Activated T-helper 1 cell treated with Interleukin-2 at 50 U/mL for 16 hours (primary cell): ENCODE measurements at regions not wholly inside any gene's neighbourhood (a gene's known extent, or its start where the extent isn't known, plus 50 kb on each side); places are given as distances from the start of the nearest gene placed in this dataset.
"Not testable (repeated sequence)": the region's sequence is repeated elsewhere in the genome, so short reads cannot be mapped to it uniquely, and the experiment has no call there.

ENCODE experiments used
- DNase-seq: peaks from one replicate; pipeline ENCODE4 v3.0.0-alpha.2; 2020; ENCODE audit warnings: low read depth

DNA sequence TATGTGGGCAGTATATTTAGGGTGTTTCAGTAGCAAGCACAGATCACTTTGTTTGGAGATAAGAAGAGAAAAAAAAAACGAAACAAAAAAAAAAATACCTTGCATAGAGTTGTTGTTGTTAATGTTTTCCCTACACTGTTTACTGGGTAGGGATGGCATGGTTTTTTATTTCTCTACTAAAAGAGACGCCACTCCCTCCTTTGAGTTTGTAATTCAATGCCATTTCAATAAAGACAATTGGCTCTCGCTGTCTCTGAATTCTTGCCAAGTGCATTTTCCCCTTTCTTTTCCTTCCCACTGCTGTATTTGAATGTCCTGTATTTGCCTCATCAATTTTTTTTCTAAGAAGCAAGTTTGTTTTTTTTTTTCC lies 213.9 kb upstream of the UBASH3B start:
- DNase-seq, result no peak

DNA sequence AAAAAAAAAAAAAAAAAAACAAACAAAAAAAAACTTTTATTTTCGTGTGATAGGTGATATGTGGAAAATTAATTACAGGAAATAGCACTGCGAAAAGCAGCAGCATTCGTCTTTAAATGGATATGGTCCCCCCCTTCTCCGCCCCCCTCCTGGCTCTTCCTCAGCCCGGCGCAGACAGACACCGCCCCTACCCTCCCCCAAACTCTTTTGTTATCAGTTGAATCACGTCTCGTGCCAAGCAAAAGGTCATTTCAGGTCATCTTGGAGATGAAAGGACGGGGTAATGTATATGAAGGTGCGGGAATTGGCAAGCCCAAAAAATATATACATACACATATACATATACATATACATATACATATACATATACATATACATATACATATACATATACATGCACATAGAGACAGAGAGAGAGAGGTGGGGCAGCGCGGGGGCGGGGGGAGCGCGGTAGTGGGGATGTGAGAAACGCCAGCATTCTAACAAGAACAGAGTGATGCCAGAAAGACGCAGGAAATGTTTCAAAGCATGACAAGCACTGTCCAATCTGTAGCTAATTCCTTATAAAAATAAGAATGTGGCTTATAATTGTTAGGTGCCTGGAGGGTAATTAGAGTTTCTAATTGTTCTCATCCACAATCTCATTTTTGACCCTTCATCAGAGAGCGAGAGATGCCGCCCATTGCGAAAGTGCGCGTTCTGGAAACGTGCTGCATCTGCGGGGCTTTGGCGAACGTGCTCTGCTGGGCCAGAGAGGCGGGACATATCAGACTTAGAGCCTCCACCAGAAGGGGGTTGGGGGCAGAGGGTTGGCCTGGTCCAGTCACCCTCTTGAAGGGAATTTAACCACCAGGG lies 214.5 kb upstream of the UBASH3B start:
- DNase-seq, result no peak

DNA sequence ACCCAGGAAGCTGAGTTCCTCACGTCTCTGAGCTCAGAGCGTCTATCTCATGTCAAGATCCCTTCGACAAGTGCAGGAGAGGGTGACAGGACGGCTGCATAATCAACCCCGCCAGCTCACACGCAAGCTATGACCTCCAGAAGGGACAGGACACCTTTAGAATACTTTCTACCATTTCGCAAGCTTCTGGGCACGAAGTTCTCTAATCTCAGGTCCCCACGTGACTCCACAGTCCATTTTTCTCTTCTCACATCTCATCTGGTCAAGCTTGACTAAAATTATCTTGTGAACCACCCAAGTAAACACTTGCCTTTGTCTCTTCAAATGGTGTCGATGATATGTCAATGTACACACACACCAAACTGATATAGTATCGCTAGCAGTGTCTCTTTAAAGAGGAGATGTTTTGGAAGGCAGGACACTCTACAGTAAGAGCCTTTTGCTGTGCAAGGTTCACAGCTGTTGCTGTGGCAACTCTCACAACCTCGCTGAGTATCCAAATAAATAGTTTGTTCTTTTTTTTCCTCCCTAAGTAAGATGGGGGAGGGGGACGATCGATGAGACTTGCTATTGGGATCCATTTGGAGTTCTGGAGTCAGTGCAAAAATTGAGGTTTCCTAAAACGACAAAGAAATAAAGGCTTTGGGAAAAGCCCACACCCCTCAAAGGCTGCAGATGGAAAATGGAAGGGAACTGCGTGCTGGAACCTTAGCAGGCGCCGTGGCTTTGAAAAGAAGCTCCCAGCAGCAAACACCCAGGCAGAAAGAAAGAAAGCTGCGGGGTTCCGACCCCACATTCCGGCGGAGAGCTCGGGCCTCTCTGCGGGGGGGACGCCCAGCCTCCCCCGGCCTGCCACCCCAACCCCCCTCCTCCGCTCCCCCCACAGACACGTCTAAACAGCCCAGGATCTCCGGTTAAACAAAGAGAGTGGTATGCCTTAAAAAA lies 215.4 kb upstream of the UBASH3B start:
- no peak for DNase-seq

DNA sequence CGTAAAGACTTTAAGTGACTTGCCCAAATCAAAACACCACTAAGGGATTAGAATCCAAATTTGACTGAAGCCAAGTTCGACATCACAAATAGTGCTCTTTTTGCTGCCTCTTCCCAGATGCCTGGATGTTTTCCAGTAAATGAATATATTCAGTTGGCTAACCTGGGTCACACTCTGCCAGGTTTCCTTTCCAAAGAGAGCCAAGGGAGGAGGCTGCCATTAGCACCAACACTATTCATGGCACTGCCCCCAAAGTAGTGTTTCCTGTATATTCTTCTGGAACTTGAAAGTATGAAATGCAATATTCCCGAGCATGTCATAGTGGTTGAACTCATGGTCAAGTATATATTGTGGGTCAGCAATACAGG lies 219.3 kb upstream of the UBASH3B start:
- DNase-seq, result no peak

DNA sequence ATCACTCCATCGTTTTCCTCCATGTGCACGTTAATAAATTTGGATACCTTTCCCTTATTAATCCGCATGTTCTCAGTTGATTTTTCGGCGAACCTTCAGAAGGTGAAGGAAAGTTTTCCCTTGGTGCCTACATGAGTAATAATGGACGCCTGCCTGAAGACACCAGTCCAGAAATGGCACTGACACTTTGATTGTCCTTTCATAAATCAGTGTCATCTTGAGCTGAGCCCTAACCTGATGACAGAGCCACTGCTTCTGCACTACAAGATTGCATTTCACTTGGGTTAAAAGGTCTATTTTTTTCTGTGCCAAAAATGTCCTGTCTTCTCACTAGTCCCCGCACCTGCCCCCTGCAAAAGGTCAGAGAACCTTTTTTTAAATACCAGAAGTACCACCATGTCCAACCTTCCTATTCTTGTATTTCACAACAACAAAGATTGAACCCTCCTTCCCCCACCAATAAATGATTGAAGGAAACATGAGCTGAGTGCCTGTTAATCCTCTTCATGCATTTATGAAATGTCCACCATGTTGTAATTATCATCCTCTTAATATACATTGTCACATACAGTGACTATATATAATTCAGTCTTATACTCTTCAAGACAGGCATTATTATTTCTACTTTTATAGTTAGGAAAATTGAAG lies 219.9 kb upstream of the UBASH3B start:
- no peak for DNase-seq

DNA sequence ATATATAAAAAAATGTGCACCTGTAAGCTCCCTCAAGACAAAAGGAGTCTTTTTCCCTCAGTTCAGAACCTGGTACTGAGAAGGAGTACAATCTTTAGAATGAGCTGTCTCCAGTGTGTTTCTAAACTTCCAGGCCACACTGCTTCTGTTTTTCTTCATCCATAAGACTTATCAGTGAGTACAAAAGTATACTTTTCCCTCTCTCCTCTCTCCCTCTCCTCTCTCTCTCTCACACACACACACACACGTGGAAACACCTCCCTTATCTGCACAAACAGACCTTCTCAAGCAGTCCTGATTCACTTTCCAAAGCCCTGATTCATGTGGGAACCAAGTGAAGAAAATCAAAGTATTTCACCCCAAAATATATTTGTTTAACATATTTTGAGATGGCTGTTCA lies 220.7 kb upstream of the UBASH3B start:
- no peak for DNase-seq

DNA sequence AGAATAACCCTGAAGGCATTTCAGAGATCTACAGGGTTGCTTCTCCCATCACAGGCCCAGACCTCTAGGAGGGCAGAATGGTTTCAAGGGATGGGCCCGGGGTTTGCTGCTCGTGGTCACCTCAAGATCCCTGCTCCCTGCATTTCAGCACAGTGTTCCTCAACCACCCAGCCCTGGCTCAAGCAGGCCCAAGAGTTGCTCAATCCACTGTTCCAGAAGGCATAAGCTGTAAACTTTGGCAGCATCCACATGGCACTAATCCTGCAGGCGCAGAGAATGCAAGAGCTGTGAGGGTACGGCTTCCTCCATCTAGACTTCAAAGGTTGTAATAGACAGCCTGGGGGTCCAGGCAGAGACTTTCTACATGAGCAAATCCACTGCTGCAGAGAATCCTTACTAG lies 225.0 kb upstream of the UBASH3B start:
- no peak for DNase-seq

DNA sequence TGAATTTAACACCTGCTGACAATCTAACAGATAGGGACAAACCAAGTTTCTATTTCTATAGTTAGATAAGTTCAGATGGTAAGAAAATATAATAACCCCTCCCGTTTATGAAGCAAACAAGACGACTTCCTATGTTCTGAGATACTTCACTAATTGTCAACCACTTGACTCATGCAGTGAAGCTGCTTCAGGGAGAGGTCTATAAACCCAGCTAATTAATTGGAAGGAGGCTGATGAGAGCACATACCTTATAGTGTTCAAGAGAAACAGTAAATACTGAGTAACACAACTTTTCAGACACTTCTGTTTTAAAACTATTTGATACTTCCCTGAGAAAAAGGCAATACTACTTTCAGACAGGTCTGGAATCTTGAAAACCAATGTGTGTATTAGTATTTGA lies 229.4 kb upstream of the UBASH3B start:
- no peak for DNase-seq

DNA sequence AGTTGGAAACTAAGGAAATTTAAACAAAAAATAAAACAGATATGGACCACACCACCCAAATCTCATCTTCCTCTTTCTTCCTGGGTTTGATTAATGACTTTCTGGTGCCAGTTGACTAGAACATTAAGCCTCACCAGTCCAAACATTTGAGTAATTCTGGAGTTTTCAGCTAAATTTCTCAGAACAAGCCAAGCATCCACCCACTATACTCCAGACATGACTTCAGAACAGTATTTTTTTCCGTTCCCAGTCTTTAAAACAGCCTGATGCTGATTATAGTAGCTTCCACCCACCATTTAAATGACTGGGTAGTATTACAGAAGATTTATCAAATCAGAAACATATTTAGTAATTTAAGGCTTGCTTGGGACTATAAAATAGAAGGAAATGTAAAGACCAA lies 230.9 kb upstream of the UBASH3B start:
- no peak for DNase-seq

DNA sequence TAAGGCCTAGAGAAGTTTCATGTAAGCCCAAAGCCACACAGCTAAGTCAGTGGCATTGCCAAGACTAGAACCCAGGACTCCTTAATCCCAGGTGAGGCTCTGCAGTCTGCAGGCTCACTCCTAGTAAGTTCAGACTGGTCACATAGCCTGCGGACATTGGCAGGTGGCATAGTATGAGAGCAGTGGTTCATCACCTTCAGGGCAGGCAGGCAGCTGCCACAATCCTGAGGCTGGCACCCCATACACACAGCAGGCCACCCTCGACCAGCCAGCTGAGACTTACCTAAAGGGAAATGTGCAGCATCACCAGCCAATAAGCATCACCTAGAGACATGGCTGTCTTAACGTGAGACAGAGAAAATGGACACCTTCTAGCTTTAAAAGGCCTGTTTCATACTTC lies 231.6 kb upstream of the UBASH3B start:
- no peak for DNase-seq

DNA sequence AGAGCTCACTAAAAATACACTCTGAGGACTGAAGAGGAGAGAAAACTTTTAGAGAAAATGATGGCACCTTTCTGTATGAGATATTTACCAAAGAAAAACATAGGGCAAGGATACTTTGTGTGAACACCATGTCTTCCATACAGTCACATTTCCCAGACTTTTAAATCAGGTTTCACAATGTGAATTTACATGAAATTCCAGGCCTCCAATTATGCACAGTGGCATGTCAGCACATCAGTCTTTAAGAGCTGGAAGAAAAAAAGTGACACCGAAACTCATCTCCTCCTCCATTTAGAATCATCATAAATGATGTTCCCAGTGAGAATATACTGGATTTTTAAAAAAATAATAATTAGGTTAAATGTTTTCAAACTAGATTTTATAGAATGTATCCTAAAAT lies 232.2 kb upstream of the UBASH3B start:
- no peak for DNase-seq

DNA sequence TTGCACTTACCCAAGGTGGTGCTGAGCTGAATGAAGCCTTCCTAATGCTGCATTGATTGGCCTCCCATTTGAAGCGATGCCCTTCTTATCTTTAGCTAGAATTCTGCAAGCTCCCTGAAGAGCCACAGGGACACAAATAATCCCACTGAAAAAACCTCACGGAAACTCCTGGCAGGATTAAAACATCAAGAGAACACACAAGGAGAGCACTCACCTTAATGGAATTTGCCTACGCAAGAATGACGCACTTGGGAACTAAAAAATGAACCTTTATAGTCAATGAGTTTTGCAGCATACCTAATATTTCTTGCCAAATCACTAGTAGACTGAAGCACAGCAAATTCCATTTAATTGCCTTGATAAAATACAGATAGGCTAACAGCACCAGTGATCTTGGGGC lies 232.8 kb upstream of the UBASH3B start:
- DNase-seq, result no peak

DNA sequence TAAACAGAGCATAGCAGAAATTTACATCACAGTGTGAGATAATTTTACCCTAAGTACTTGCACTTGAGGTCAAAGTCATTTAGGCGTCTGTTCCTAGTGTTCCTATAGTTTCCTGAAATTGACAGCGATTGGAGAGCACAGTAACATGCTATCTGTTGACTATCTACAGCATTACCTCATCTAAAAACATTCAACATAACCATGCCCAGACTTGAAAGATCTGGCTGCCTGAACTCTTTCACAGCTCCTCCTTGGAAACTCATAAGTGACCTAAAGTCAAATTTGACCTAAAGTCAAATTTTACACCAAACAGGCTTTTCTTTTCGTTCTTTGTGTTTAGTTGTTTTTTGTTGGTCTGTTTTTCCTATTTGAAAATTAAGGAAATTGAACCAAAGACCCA lies 233.8 kb upstream of the UBASH3B start:
- no peak for DNase-seq

DNA sequence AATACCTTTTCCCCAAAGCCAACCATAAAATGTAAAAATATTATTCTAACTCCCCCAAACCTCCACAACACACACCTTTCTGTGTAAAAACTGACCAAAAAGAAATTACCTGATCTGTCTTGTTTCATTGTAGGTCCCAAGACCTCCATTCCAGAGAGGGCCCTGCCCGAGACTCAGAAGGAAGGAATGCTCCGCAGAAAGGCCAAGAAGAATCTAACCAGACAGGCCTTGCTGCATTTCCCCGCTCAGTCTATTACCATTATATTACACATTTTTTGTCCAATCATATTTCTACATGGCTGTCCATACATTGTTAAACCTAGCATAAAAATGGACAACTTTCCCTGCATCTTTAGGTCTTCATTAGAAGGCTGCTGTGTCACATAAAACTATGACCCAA lies 237.5 kb upstream of the UBASH3B start:
- no peak for DNase-seq

DNA sequence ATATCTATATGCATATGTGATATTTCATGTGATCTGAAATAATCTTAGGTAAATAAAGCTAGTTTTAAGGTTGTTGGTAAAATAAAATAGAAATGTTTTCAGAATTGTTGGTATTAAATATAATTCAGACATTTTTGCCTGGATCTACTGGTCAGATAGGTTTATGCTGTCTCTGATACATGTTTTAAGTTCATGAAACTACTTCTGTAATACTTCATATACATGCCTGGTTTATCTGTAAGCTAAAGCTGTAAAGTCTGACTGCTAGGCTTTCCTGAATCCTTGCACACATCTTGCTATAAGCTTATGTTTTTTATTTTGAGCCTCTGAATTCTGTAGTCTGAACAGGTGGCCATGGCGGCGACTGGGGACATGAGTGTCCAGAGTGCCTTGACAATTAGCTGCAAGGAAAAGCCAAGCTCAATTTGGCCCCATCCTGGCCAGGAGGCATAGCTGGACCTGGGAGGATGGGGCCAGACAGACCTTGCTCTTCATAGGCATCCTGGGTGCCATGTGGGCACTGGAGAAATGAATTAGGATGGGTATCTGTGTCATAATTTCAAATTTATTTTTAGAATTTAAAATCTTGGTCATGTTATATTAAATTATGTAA lies 241.0 kb upstream of the UBASH3B start:
- DNase-seq, result no peak

DNA sequence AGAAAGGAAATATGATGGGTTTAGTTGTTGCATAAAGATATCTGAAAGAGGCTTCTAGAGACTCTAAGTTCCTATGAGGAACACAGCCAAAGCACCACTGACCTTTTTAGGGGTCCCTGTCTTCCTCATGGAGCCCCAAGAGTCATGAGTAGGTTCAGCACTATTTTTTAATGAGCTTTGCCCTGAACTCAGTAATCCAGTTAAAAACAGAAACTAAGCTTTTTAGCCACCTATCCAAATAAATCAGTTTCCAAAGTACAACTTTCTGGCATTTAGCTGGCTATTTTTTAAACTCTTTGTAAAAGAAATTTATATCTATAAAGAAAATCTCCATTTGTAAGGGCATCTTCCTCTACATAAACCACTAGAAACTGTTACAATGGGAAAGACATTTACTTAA lies 241.8 kb upstream of the UBASH3B start:
- DNase-seq, result no peak

DNA sequence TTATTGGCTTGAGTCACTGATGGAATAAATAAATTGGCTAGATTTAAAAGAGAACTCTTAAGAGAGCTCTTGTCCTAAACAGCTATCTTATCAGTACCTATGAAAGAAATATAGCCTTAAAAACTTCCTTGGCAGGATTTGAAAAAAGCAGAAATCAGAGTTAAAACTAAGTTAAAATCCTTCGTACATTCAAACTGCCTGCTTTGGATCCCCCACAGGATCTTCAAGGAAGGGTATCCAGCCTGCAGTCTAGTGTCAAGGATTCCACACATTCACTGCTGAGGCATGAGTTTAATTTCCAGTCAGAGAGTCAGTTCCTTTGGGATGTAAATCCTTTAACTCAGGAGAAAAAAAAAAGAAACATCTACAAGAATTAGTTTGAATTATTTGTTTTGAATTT lies 242.9 kb upstream of the UBASH3B start:
- no peak for DNase-seq

DNA sequence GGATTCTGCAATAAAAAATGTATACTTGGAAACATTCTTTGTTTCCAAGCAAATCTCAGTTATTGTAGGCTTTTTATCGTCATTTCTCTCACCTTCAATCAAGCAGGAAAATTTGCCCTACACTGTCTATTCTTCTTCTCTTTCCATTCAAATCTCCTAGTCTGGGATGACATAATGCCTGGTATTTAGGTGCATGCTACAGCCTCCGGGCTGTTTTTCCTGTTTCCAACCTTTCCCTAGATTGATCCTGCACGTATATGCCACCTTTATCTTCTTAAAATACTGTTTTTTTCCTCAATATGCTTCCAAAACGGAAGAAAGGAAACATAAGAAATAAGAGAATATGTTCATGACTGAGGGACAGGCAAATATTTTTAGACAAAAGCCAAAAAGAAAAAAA lies 249.1 kb upstream of the UBASH3B start:
- no peak for DNase-seq

DNA sequence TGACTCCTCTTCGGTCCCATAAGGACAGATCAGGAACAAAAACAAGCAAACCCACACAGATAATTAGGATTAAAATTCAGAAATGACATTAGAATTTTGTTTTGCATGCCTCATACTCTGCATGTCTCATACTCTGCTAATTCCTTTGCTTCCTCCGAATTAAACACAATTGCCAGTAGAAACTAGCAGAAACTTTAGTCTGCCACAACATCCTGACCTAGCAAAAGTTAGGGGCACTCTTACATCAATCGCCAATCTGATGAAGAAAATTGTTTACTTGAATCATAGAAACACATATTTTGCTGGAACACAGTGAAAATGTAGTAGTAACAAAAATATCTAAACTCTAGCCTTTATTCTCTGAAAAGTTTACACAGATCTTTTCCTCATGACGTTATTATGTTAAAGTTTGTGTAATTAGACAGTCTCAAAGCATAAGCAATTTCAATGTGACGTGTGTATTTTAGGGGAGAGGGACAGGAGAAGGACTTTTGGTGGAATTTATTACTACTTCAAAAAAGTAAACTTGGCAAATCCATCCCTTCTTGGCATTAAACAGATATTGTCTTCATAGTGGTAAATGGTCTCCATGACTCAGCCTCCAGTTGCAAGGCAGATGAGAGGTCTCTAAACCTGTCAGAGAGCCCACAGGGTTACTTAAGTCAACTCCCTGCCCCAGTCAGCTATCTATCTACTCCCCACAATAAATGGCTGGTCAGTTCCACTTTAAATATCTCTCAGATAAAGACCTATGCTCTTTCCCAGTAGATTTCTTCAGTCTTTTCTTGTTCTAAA lies 249.8 kb upstream of the UBASH3B start:
- DNase-seq, result no peak

DNA sequence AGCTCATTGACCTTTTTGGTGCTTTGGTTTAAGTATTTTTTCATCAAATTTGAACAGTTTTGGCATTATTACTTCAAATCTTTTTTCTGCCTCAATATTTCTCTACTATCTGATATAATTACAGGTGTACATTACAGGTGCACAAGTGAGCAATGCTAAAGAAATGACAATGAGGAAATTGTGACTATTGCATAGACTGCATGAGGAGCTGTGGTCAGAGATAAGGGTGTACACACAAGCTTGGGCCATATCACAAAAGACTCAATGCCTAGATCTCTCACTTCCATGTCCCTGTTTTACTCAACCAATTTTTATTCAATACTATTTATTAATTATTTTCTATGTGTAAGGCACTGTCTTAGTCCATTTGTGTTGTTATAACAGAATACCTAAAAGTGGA lies 251.0 kb upstream of the UBASH3B start:
- no peak for DNase-seq

DNA sequence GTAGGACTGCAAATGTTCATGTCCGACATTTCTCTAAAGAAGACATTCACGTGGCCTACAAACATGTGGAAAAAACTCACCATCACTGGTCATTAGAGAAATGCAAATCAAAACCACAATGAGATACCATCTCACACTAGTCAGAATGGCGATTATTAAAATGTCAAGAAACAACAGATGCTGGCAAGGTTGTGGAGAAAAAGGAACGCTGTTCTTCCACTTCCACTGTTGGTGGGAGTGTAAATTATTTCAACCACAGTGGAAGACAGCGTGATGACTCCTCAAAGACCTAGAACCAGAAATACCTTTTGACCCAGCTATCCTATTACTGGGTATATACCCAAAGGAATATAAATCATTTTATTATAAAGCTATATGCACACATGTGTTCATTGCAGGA lies 253.9 kb upstream of the UBASH3B start:
- DNase-seq, result not testable (repeated sequence)

DNA sequence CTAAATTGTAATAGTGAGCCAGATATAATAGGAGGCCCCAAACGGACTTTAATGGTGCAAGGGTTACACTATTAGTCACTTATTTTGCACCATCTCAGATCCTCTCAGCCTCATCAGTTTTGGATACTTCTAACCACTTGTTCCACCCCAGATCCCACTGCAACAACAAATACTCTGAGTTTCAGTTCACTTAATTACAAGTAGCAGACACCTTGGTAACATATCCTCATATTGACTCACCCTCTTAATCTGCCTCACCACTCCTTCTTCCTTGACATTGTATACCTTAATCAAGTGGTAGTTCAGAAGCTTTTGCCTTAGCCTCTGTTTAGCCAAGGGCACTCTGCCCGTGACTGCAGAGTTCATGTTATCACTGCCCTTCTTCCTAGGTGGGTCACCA lies 256.1 kb upstream of the UBASH3B start:
- no peak for DNase-seq
